ENCODE measurements at regions not wholly inside any gene's neighbourhood (a gene's known extent, or its start where the extent isn't known, plus 50 kb on each side); places are given as distances from the start of the nearest gene placed in this dataset.
A peak's percentile ranks its signal among the peaks of the same experiment; 100 is the strongest.

GRCh38 chr6:43861212-43861894 is 91.3 kb downstream of the VEGFA start:
- Histone ChIP-seq H3K4me3 (replicated peaks in 1 of 3; ENCODE audit: insufficient read depth in 1 of 3, low read depth in 2 of 3, low read length in 3 of 3) (no peak overlapping the region), H2AFZ (ENCODE audit: low read length) (no peak overlapping the region), H3K27me3 (ENCODE audit: control insufficient read depth in 1 of 2, insufficient read depth in 2 of 2, low read length in 2 of 2) (peaks cover 5 to 31% of the 10 kb centered on the region in 2 experiments; a peak in 3 of 5 replicates), H3K36me3 (replicated peaks in 1 of 2; ENCODE audit: control insufficient read depth in 1 of 2, insufficient read depth in 2 of 2, low read length in 2 of 2) (no peaks in the 10 kb centered on the region), H3K4me1 (ENCODE audit: insufficient read depth, low read length) (peaks cover 59% of the 10 kb centered on the region), H3K4me2 (ENCODE audit: low read depth, low read length) (no peak overlapping the region), H4K20me1 (ENCODE audit: insufficient read depth, low read length) (no peaks in the 10 kb centered on the region), H3K79me2 (ENCODE audit: insufficient read depth, low read length) (no peaks in the 10 kb centered on the region), H3K9me3 (ENCODE audit: low read length) (no peaks in the 10 kb centered on the region), H3K27ac (ENCODE audit: extremely low read length, insufficient read depth, low read length) (no peak overlapping the region), H3K9ac (ENCODE audit: insufficient read depth, low read depth, low read length) (no peak overlapping the region)
- FAIRE-seq (no peak), ATAC-seq (no peak), DNase-seq (ENCODE audit: low spot score) (no peak)
- TF ChIP-seq TCF7 (IDR thresholded peaks at IDR 0.05; ENCODE audit: low read depth) (no peak), MNT (IDR thresholded peaks at IDR 0.05) (peak; percentile 93)
- ChIA-PET POLR2A (no interaction called here), CTCF (ENCODE audit: low intra/inter-chr PET ratio, low total read pairs) (no interaction called here)
- 18% methylated on average over 11 of the region's 14 CpGs for WGBS (ENCODE audit: low lambda C conversion rate)
- intact Hi-C loops (cut with micrococcal nuclease; ENCODE audit: unreplicated experiment) (no loop called here), in situ Hi-C loops (cut with HindIII; ENCODE audit: extremely low pct_ligation_motif_present, low pct_unique_long_range_greater_than_20kb) (no loop called here)
- no TSS peak for BruUV-seq (replicated peaks)

- BruUV-seq (replicated peaks) = no TSS peak
- no peak overlapping the region for H3K4me2 ChIP-seq (ENCODE audit: low read depth, low read length)
- POLR2A ChIA-PET = no interaction called here
- H3K4me1 ChIP-seq (ENCODE audit: insufficient read depth, low read length) = peaks cover 61% of the 10 kb centered on the region
- no peaks in the 10 kb centered on the region for H3K36me3 ChIP-seq (replicated peaks in 1 of 2; ENCODE audit: control insufficient read depth in 1 of 2, insufficient read depth in 2 of 2, low read length in 2 of 2)
- intact Hi-C loops (cut with micrococcal nuclease; ENCODE audit: unreplicated experiment) (no loop called here), in situ Hi-C loops (cut with HindIII; ENCODE audit: extremely low pct_ligation_motif_present, low pct_unique_long_range_greater_than_20kb) (no loop called here)
- no peak overlapping the region for H3K4me3 ChIP-seq (replicated peaks in 1 of 3; ENCODE audit: insufficient read depth in 1 of 3, low read depth in 2 of 3, low read length in 3 of 3)
- 22% methylated on average over 7 of the region's 7 CpGs for WGBS (ENCODE audit: low lambda C conversion rate)
- H2AFZ ChIP-seq (ENCODE audit: low read length) = no peak overlapping the region
- ATAC-seq (no peak), FAIRE-seq (no peak), DNase-seq (ENCODE audit: low spot score) (no peak)
- no peaks in the 10 kb centered on the region for H4K20me1 ChIP-seq (ENCODE audit: insufficient read depth, low read length)
- H3K79me2 ChIP-seq (ENCODE audit: insufficient read depth, low read length) = no peaks in the 10 kb centered on the region
- peak; percentile 69 for TF ChIP-seq MNT (IDR thresholded peaks at IDR 0.05)
- TF ChIP-seq RARG (CRISPR knock-in tag; IDR thresholded peaks at IDR 0.05; ENCODE audit: low read depth) = no peak
- TF ChIP-seq CREM (IDR thresholded peaks at IDR 0.05) = no peak
- TF ChIP-seq CREM (CRISPR knock-in tag; IDR thresholded peaks at IDR 0.05) = no peak
- no peak for TF ChIP-seq KMT2B (CRISPR knock-in tag; IDR thresholded peaks at IDR 0.05)
- 0 out of 2 replicates have a peak, but pooled peaks have one; percentile 14 for TF ChIP-seq CTCF (CRISPR knock-in tag; IDR thresholded peaks at IDR 0.05)
- no peak for TF ChIP-seq ZFP36 (IDR thresholded peaks at IDR 0.05; ENCODE audit: borderline replicate concordance, low read depth, low read length, partially characterized antibody)
- no peak for TF ChIP-seq NFE2 (CRISPR knock-in tag; IDR thresholded peaks at IDR 0.05)
- no peak for TF ChIP-seq EEA1 (CRISPR knock-in tag; IDR thresholded peaks at IDR 0.05; ENCODE audit: borderline replicate concordance)
- TF ChIP-seq SPEN (CRISPR knock-in tag; IDR thresholded peaks at IDR 0.05; ENCODE audit: low read depth) = no peak
- CTCF ChIA-PET (ENCODE audit: low intra/inter-chr PET ratio, low total read pairs) = no interaction called here
- peaks cover 3 to 20% of the 10 kb centered on the region in 2 experiments; a peak in 3 of 5 replicates for H3K27me3 ChIP-seq (ENCODE audit: control insufficient read depth in 1 of 2, insufficient read depth in 2 of 2, low read length in 2 of 2)
- no peaks in the 10 kb centered on the region for H3K9me3 ChIP-seq (ENCODE audit: low read length)
- H3K27ac ChIP-seq (ENCODE audit: extremely low read length, insufficient read depth, low read length) = no peak overlapping the region
- no peak overlapping the region for H3K9ac ChIP-seq (ENCODE audit: insufficient read depth, low read depth, low read length)
These were observed 90.3 kb downstream of the VEGFA start for GRCh38 chr6:43860285-43860684.
